Subcutaneous abdominal adipose tissue (tissue), 5 donors: ENCODE measurements at regions not wholly inside any gene's neighbourhood (a gene's known extent, or its start where the extent isn't known, plus 50 kb on each side); places are given as distances from the start of the nearest gene placed in this dataset.

Experiments used
- H3K27ac ChIP-seq: one replicate; pipeline ENCODE4 v1.7.0; 2013; ENCODE audit warnings: low read depth, mild to moderate bottlenecking, inconsistent platforms, low read length, moderate library complexity
- H3K27me3 ChIP-seq, 5 donors: one replicate each; pipeline ENCODE4 v1.7.0; 2013; ENCODE audit warnings: low read length in 5 of 5, inconsistent platforms in 1 of 5; ENCODE audit not compliant: control insufficient read depth in 5 of 5, insufficient read depth in 4 of 5
- H3K36me3 ChIP-seq, 5 donors: one replicate each; pipeline ENCODE4 v1.7.0; 2013; ENCODE audit warnings: low read length in 5 of 5; ENCODE audit not compliant: control insufficient read depth in 5 of 5, insufficient read depth in 5 of 5
- H3K4me1 ChIP-seq, 5 donors: one replicate each; pipeline ENCODE4 v1.7.0; 2013; ENCODE audit warnings: low read length in 5 of 5, mild to moderate bottlenecking in 3 of 5, moderate library complexity in 1 of 5; ENCODE audit not compliant: control insufficient read depth in 5 of 5, insufficient read depth in 5 of 5
- H3K4me3 ChIP-seq, 5 donors: one replicate each; pipeline ENCODE4 v1.7.0; 2013; ENCODE audit warnings: low read length in 5 of 5, low read depth in 1 of 5
- H3K9ac ChIP-seq, 5 donors: one replicate each; pipeline ENCODE4 v1.7.0; 2013; ENCODE audit warnings: low read length in 5 of 5, mild to moderate bottlenecking in 4 of 5, moderate library complexity in 3 of 5
- H3K9me3 ChIP-seq, 5 donors: one replicate each; pipeline ENCODE4 v1.7.0; 2013; ENCODE audit warnings: low read length in 5 of 5; ENCODE audit not compliant: control insufficient read depth in 5 of 5
- donor health status: healthy.
- donor health status: healthy.
- donor health status: healthy.
- donor health status: healthy.
- donor health status: healthy.

DNA sequence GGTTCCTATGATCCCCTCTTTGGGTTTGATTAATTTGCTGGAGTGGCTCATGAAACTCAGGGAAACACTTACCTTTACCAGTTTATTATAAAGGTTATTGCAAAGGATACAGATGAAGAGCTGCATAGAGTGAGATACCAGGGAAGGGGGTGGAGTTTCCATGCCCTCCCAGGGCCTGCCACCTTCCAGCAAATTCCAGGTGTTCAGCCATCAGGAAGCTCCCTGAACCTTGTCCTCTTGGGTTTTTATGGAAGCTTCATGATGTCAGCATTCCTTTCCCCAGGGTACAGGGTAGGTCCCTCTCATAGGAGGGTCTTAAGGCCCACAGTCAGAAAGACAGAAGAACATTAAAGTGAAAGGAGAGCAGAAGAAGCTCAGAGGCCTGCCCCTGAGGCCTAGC lies 123.9 kb upstream of the DCC start:
- H3K27me3 ChIP-seq: no peaks in the 10 kb centered on the region
- no peaks in the 10 kb centered on the region for H3K4me1 ChIP-seq
- H3K9me3 ChIP-seq: no peaks in the 10 kb centered on the region
- H3K27ac ChIP-seq: no peak overlapping the region
- no peak overlapping the region for H3K9ac ChIP-seq
- H3K4me3 ChIP-seq: no peak overlapping the region
- H3K36me3 ChIP-seq: no peaks in the 10 kb centered on the region

DNA sequence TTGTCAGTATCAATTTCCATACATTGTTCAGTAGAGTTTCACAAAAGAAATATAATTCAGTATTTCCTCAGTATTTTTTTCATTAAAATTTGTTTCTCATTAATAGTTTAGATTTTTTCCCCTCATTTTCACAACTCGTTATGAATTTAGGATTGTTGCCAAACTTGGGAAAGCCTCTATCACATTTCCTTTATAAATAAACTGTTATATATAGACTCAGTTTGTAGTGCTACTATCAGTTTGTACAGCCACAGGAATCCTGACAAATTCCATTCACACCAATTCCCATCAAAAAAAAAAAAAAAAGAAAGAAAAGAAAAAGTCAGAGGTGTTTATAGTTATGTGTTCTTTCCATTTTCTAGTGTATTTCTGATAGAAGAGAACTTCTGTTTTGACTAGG lies 123.3 kb upstream of the DCC start:
- H3K36me3 ChIP-seq: no peaks in the 10 kb centered on the region
- H3K27me3 ChIP-seq: no peaks in the 10 kb centered on the region
- no peak overlapping the region for H3K27ac ChIP-seq
- H3K9me3 ChIP-seq: no peaks in the 10 kb centered on the region
- H3K4me3 ChIP-seq: no peak overlapping the region
- H3K4me1 ChIP-seq: no peaks in the 10 kb centered on the region
- H3K9ac ChIP-seq: no peak overlapping the region

DNA sequence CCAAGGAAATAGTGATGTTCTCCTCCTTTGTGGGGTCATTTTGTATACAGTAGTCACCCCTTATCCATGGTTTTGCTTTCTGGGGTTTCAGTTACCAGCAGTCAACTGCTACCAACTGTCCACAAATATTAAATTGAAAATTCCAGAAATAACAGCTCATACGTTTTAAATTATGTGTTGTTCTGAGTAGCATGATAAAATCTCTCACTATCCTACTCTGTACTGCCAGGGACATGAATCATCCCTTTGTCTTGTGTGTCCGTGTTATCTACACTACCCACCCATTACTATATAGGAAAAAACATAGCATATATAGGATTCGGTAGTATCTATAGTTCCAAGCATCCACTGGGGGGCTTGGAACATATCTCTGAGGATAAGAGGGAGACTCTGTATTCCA lies 120.9 kb upstream of the DCC start:
- Histone ChIP-seq H3K4me3 (no peak overlapping the region), H3K36me3 (no peaks in the 10 kb centered on the region), H3K9ac (no peak overlapping the region), H3K4me1 (no peaks in the 10 kb centered on the region), H3K27me3 (no peaks in the 10 kb centered on the region), H3K9me3 (no peaks in the 10 kb centered on the region), H3K27ac (no peak overlapping the region)

DNA sequence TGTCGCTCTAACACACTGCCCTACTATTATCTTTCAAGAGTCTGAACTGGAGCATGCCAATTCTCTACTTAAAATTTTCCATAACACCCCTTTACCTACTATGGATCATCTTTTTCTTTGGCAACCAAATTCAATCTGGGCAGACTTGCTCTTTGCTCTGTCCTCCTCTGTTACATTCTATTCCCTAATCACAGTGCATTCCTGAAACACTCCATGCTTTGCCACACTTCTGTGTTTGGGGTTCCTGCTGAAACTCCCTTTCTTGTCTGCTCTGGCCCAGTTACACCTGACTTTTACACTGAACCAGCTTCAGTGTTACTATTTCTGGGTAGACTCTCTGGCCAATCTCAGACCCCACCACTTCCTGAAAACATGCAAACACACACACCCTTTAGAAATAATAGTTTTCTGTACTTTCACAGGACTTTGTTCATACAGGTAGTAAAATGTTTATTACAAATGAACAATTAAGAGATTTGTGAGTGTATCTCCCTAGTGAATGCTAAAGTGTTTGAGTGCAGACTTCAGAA lies 119.9 kb upstream of the DCC start:
- no peak overlapping the region for H3K27ac ChIP-seq
- no peaks in the 10 kb centered on the region for H3K4me1 ChIP-seq
- no peak overlapping the region for H3K9ac ChIP-seq
- H3K4me3 ChIP-seq: no peak overlapping the region
- H3K27me3 ChIP-seq: no peaks in the 10 kb centered on the region
- no peaks in the 10 kb centered on the region for H3K36me3 ChIP-seq
- H3K9me3 ChIP-seq: no peaks in the 10 kb centered on the region

DNA sequence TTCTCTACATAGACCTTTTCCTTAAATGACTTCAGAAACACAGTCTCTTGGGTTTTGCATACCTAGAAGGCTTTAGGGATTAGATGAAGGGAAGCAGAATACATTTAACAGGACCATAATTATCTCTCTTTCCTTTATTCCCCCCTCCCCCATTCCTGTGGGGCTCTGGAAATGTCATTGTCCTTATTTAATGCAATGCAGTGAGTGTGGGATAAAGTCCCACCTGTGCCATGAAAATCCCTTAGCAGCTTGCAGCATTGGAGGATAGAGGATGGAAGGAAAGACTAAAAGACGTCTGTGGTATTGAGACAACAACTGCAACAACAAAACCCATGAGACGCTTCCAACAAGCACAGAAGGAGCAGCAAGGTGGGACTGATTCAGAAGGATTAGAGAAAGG lies 117.8 kb upstream of the DCC start:
- Histone ChIP-seq H3K27ac (no peak overlapping the region), H3K36me3 (no peaks in the 10 kb centered on the region), H3K4me1 (no peaks in the 10 kb centered on the region), H3K27me3 (no peaks in the 10 kb centered on the region), H3K9me3 (no peaks in the 10 kb centered on the region), H3K4me3 (no peak overlapping the region), H3K9ac (no peak overlapping the region)

DNA sequence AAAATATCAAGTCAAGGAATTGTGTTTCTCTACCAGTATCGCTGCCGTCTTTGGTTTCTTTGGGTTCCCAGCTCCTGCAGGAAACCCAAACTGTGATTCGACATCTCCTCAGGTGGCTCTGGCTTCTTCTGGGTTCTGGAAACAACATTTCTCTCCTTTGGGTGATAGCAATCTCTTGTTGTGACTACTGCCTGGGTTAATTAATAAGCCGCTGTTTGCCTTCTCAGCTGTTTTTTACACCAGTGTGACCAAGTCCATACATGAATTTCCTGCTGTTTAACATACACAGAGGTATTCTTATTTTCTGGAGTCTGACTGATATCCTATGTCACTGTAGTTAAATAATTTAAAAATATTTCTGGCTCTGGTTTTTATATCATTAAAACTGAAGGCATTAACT lies 112.5 kb upstream of the DCC start:
- H3K9me3 ChIP-seq: no peaks in the 10 kb centered on the region
- no peaks in the 10 kb centered on the region for H3K4me1 ChIP-seq
- H3K36me3 ChIP-seq: no peaks in the 10 kb centered on the region
- no peaks in the 10 kb centered on the region for H3K27me3 ChIP-seq
- H3K4me3 ChIP-seq: no peak overlapping the region
- H3K27ac ChIP-seq: no peak overlapping the region
- H3K9ac ChIP-seq: no peak overlapping the region

DNA sequence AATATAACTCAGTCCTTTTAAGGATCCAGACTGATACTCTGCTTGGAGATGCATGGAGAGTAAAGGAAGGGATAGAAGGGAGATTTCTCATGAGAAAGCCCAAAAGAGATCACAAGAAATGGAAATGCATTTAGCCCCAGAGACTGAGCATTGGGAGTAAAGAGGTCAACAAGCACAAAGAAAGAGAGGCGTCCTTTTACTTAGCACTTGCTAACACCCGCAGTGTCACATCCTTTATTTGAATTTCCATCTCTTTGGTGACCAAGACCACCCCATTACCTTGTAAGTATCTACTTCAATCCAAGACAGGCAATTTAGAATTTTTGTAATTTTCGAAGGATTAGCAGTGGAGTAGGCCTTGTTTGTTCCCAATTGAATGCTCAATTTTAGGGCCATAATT lies 111.8 kb upstream of the DCC start:
- Histone ChIP-seq H3K27ac (no peak overlapping the region), H3K27me3 (no peaks in the 10 kb centered on the region), H3K36me3 (no peaks in the 10 kb centered on the region), H3K4me3 (no peak overlapping the region), H3K4me1 (no peaks in the 10 kb centered on the region), H3K9ac (no peak overlapping the region), H3K9me3 (no peaks in the 10 kb centered on the region)

DNA sequence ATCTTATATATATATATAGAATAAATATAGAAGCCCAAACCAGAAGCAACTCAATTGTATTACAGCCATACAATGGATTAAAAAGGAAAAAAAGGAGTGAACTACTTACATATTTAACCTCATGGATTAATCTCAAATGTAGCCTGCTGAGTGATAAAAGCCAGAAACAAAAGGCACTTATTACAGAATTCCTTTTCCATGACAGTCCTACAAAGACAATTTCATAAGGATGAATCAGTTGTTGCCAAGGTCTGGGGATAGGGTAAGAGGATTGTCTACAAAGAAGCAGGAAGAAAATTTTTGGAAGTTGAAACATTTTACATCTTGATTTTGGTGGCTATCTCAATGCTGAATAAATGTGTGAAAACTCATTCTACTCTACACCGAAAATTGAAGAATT lies 103.9 kb upstream of the DCC start:
- Histone ChIP-seq H3K4me1 (no peaks in the 10 kb centered on the region), H3K9ac (no peak overlapping the region), H3K36me3 (no peaks in the 10 kb centered on the region)

DNA sequence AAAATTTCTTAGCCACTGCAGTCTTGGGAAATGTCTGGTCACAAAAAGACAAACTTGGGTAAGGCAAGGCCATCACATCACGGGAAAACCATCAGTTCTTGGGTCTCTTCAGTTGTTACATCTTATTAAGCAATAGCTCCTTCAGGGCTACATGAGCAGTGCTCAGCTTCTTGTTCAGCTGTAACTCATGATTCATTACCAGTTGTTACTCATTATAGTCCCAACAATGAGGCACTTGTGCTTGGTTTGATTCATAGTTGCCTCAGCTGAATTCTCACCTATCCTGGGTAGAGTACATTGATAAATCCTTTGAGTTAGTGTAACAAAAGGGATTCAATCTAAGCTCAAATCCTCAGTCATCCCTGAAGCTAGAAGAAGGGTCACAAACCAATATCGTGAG lies 102.4 kb upstream of the DCC start:
- Histone ChIP-seq H3K4me1 (no peaks in the 10 kb centered on the region), H3K4me3 (no peak overlapping the region), H3K9ac (no peak overlapping the region), H3K27ac (no peak overlapping the region), H3K9me3 (no peaks in the 10 kb centered on the region), H3K27me3 (no peaks in the 10 kb centered on the region), H3K36me3 (no peaks in the 10 kb centered on the region)

More for the DNA sequence above, 103.9 kb upstream of the DCC start:
- Histone ChIP-seq H3K9me3 (no peaks in the 10 kb centered on the region), H3K27me3 (no peaks in the 10 kb centered on the region), H3K27ac (no peak overlapping the region), H3K4me3 (no peak overlapping the region)

DNA sequence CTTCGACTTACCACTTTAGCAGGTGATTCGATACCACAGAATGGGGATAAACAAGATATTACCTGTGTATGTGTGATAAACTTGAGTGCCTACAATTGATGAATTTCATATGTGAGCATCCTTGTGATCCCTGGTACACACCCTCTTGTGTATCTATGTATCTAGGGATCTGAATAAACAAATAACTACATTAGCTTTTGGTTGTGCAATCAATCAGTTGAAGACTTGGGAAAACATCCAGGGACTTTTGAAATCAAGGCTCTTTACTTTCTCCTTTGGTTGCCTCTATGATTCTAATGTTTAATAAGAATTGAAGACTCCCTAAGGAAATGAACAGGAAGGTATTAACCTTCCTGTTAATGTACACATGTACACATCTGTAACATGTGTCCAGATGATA lies 97.3 kb upstream of the DCC start:
- Histone ChIP-seq H3K27me3 (no peaks in the 10 kb centered on the region), H3K4me1 (no peaks in the 10 kb centered on the region), H3K27ac (no peak overlapping the region), H3K4me3 (no peak overlapping the region), H3K9ac (no peak overlapping the region), H3K9me3 (peaks cover 4 to 9% (median 5%) of the 10 kb centered on the region in 5 donors), H3K36me3 (no peaks in the 10 kb centered on the region)

DNA sequence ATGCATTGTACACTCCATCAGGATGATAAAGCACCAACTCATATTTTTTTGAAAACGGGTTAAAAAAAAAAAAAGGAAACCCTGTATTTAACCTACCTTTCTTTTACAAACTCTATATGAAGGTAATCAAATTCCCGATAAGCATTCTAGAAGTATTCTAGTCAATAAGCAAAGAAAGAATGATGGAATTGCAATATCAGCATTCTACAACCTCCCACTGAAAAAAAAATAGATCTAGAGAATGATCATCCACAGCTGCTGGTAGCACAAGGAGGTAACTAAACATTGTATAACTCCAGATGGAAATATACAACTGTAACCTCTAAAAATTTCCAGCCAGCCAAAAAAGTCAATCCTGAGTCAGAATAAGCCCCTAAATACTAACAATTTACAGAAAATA lies 95.3 kb upstream of the DCC start:
- Histone ChIP-seq H3K27me3 (no peaks in the 10 kb centered on the region), H3K9ac (no peak overlapping the region), H3K9me3 (peaks cover 4 to 9% (median 5%) of the 10 kb centered on the region in 5 donors), H3K27ac (no peak overlapping the region), H3K4me3 (no peak overlapping the region), H3K36me3 (no peaks in the 10 kb centered on the region), H3K4me1 (no peaks in the 10 kb centered on the region)
